GM19468 (cell line): ENCODE measurements at regions not wholly inside any gene's neighbourhood (a gene's known extent, or its start where the extent isn't known, plus 50 kb on each side); places are given as distances from the start of the nearest gene placed in this dataset.
A peak's percentile ranks its signal among the peaks of the same experiment; 100 is the strongest.
"Not testable (repeated sequence)": the region's sequence is repeated elsewhere in the genome, so short reads cannot be mapped to it uniquely, and the experiment has no call there.

ENCODE experiments used
- ATAC-seq: cut with Tn5 transposase; IDR thresholded peaks from one replicate; pipeline ENCODE4 v1.9.1; 2021; ENCODE audit warnings: mild to moderate bottlenecking, moderate library complexity, moderate number of reproducible peaks; ENCODE audit not compliant: unreplicated experiment; ENCODE audit errors: extremely low read depth

- not testable (repeated sequence) for ATAC-seq
Measured at GRCh38 chr10:22771631-22772030, 57.3 kb upstream of the PIP4K2A start.

- no peak for ATAC-seq
Measured at GRCh38 chr10:22770270-22770669, 55.9 kb upstream of the PIP4K2A start.

- ATAC-seq = no peak
Measured at GRCh38 chr10:22767859-22768258, 53.5 kb upstream of the PIP4K2A start.

- no peak for ATAC-seq
Measured at GRCh38 chr10:22766693-22767092, 52.3 kb upstream of the PIP4K2A start.

GRCh38 chr10:22765660-22766547, 51.5 kb upstream of the PIP4K2A start:
- peak; percentile 51 for ATAC-seq

- ATAC-seq = no peak
Measured at GRCh38 chr10:22764639-22765038, 50.3 kb upstream of the PIP4K2A start.
